ENCODE measurements at regions not wholly inside any gene's neighbourhood (a gene's known extent, or its start where the extent isn't known, plus 50 kb on each side); places are given as distances from the start of the nearest gene placed in this dataset.

DNA sequence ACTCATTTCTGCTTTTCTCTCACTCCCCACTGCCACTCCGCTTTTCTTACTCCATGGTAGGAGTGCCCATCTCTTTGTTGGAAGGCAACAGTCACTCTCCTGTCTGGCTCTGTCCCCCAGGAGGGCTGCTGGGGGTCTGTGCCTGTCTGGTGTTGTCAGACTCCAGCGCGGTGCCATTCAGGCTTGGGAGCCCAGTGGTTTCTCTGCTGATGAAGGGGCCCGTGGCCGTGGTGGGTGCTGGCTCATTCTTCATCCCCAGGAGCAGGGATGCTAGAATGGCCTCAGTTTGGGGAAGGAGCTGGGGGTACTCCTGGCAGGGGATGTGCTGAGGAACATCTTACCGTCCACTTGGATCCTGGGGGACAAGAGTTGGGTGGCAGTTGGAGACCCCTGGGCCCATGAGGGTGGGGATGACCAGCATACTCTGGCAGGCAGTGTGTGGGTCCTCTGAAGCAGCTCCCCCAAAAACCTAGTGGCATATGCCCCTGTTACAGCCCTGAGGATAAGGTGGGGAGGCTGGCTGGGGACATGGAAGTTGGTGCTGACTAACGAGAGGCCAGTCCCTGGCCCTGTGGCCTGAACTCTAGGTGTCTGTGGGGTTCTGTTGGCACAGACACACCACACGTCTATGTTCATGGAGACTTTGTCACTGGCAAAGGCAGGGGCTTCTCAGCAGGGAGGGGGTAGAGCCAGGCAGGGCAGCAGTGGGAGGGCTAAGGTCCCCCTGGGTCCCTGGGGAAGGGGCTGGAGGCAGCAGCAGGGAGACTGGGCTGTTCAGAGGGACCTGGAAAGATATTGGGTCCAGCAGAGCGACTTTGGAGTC lies 102.8 kb upstream of the RET start:
- DNase-seq: no peak

DNA sequence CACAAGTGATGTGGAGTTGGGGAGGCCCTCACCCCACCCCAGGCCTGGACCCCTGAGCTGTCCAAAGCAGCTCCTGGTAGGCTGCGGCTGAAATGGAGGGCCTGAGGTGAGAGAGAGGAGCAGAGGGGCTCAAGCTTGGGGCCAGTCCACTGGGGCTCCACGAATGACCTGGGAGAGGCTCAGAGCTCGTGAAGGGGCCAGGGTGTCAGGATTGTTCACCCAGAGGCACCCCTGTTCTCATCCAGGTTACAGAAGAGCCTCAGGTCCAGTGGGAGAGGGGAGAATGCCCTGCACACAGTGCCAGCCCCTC lies 102.2 kb upstream of the RET start:
- no peak for DNase-seq

DNA sequence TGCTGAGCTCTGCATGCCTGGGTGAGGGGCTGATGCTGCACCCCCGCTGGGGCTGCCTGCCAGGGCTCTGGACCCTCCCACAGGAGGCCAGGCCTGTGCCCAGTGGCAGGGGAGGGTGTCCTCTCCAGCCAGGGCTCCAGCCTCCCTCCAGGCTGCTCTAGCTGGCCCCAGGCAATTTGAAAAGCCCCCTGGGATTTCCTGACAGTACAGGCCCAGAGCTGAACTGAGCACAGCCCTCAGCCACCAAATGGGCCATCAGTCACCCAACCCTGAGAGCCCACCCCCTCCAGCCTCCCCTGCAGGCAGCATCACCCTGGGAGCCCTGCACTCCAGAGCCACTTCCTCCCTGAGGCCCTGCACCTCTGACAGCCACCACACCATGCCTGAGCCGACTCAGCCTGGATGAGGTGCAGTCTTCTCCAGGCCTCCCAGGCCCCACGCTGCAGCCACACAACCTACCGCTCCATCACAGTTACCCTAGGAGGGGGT lies 101.8 kb upstream of the RET start:
- no peak for DNase-seq

DNA sequence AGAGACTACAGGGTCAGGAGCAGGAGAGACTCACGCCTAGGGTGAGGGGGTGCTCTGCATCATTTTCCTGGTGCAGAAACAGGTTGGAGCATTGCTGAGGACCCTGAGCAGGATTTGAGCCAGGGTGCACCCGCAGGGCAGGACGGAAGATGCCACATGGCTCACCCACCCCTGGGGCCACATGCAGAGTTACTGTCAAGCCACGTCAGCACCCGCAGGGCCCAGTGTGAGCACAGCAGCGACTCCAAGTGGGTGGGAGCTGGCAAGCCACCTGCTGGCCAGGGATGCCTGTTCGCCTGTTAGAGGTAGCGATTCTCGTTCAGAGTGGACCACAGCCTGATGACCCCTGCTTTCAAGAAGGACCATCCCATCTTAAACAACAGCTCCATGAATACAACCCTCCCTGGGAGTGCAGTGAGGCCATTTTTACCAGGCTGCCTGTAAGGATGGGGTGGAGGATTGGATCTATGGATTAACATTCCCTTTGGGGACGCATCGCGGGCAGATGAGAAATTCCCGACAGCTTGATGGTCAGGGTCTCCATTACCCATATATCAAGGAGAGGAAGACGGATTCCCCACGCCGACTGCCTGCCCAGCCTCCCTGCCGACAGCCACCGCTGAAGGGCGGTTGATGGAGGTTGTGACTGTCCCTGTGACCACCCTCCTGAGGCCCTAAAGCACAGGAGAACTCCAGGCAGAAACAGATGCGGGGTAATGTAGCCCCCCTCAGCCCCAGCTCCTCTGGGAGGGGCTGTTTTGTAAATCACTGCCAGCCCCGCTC lies 101.1 kb upstream of the RET start:
- DNase-seq: no peak

DNA sequence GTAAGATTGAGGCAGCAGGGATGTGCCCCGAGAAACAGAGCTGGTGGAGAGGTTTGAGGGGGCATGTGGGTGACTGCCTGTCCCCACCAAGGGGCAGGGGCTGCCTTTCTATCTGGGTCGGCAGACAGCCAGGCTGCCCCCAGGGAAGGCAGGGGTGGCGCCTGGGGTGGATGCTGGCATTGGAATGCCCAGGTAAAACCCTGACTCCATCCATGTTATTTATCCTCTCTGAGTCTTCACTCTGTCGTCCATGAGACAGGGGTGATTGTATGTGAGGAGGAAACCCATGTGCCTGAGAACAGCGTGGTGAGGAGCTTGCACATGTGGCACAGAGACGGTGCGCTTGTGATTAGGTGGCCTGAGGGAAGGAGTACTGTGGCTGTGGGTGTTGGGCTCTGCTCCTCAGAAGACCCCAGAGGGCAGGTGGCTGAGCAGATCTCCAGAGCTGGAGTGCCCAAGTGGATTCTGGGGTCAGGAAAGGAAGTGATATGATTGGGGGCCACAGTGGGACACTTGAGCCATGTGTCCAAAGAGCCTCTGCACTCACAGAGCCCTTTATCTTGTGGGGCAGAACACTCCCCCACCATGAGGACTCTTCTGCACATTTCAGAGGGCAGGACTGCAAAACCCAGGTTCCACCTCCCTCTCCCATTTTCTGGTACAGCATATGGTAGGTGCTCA lies 100.4 kb upstream of the RET start:
- no peak for DNase-seq

DNA sequence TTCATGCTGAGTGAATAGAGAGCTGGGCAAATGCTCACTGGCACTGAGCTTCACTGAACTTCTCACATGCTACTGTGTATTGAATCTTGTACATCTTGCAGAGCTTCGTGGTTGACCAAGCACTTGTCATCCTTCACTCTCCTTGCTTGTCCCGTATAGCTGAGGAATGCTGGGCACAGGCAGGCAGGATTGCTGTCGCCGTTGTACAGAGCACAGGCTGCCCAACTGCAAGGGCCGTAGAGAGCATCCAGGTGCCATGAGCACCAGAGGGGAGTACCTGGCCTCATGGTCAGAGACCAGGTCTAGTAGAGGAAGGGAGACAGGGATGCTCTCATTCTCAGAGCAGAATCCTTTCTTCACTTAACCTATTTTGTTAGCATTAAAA lies 99.8 kb upstream of the RET start:
- DNase-seq: no peak

DNA sequence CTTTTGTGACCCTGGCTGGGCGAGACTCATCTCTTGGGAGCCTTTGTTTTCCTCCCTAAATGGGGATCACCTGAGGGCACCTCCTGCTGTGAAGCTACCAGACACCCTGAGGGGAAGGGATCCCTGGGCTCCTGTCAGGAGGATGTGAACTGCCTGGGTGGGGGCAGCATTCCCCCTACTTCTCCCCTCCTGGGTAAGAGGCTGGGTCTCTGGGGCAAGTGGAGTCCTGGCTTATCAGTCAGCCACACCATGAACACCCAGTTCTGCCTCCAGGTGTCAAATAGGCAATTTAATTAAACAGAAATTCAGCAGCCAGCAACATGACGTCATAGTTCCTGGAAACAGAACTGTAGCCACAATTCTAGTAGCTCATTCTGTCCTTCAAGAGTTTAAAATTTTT lies 97.7 kb upstream of the RET start:
- peak in 1 of 5 experiments; percentile 22 for DNase-seq

DNA sequence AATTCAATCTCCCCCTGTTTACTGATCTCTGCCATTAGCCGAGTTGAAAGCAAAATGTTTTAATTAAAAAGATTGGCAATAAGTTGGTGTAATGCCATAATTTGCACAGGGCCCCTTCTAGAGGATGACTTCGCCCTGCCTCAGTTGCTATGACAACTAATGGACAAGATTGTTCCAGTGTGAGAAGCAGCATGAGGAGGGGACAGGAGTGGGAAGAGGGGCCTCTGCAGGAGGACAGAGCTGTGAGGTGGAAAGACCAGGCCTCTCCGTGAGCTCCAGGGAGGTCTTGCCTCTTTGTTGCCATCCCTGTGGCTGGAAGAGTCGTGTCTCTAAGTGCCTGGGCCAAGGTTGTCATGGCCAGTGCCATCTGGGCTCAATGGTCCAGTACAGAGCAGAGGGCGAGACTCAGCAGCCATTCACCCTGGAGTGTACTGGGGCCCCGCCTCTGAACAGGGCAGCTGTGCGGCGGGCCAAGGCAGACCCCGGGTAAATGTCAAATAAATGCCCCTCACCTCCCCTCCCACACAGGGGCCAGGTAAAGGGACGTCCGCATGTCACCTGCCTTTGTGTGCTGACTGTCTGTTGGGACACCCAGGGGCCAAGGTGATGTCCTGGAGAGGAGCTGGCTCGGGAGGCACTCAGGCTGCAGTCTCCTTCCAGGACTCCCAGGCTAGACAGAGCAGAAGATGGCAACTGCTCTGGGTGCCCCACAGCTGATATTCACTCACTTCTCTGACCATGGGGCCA lies 97.0 kb upstream of the RET start:
- no peak for DNase-seq

DNA sequence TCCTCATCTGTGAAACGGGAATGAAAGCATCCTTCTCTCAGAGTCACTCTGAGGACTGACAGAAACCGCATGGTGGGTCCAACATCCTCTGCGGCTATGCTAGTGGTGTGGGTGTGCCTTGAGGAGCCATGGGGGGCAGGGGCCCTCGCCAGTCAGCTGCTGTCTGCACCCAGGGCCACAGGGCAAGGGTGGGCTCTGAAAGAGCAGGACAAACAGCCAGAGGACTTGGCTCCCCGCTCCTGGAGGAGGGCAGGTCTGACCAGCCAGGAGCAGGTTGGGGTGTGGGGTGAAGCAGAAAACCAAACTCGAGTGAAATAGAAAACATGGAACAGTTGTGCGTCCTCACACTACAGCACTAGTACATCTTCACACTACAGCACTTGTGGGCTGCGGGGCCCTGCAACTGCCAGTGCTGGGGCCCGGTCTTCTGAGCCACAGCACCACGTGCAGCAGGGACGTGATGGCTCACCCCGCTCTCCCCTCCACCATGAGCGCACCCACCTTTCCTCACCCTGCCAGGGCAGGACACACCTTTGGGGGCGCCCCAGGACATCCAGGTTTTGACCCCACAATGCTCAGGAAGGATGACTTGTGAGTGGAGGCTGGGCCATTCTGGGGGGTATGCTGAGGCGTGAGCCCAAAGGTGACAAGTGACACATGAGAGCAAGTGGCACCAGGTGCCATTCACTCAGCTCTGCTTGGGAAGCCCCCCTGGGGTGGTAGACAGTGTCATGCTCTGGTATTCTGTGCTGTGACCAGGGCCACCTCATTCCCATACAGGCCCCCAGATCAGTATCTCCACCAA lies 96.1 kb upstream of the RET start:
- DNase-seq: no peak

DNA sequence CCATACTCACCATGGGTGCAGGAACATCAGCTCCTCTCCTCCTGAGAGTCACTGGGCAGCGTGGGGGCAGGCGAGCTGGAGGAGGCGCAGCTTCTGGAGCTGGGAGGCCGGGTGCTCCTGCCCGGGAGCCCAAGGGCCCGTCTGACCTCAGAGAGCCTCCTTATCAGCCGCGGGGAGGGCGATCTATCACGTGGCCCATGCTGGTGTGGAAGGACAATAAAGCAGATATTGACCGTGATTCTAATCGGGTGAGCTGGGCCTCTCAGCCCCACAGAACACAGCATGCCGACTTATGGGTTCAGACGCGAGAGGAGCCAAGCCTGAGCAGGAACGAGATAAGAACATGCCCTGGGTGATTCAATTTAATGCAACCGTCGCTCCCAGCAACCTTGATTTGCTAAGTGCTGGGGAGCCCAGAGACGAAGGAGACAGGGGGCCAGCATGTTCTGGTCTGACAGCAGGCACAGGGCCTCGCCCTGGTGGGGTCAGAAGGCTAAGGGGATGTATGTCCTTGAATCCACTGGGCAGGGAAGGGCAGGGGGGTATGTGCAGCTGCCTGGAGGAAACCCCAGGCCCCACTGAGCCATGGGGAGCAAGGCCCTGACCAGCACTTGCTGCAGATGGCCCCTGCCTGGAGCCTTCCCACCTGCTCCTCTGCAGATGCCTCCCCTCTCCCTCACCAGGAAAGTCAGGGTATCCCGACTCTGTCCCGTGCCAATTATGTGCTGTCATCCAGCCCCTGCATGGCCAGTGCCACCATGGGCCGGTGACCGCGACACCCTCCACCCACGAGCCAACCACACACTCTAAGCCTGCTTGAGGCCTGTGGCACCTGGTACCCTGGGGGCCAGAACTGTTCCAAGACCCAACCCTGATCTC lies 95.3 kb upstream of the RET start:
- no peak for DNase-seq

DNA sequence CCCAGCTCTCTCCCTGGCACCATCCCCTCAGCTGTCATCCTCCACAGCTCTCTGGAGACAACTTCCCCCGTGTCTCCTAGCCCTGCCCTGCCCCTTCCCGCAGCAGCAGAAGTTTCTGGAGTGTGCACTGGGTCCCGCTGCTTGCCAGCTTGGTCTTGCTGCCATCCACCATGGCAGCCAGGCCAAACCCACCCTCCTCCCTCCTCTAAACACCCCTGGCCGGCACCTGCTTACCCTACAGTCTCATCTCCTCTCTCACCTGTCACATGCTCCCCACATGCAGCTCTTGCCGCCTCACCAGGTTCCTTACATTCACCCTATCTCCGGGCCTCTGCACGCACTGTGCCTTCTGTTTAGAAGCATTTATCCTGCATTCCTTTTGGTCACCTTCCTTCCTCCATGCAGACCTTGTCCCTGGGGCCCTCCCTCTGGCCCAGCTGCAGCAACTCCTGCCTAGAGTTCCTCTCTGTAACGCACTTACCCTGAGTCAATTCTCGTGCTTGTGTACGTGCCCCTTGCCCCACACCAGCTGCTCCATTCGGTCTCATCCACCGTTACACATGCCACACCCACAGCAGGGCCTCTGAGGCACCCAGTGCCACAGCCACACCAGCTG lies 93.9 kb upstream of the RET start:
- DNase-seq: no peak

DNA sequence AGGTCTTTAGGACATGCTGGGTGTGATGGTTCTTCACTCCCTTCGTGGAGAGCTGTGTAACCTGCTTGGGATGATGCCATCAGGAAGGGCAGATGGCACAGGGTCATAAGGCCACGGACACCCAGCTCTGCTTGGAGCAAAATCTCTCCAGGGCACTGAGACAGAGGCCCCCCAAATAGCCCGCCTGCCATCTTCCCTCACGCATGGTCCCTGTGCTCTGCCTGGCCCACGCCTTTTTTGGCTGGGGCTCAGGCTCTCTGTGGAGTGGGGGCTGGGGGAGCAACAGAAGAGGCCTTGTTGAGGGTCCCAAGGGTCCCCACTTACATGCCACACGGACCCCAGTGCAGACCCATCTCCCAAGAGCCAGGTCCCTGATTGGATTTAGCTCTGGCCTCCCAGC lies 93.3 kb upstream of the RET start:
- DNase-seq: no peak

DNA sequence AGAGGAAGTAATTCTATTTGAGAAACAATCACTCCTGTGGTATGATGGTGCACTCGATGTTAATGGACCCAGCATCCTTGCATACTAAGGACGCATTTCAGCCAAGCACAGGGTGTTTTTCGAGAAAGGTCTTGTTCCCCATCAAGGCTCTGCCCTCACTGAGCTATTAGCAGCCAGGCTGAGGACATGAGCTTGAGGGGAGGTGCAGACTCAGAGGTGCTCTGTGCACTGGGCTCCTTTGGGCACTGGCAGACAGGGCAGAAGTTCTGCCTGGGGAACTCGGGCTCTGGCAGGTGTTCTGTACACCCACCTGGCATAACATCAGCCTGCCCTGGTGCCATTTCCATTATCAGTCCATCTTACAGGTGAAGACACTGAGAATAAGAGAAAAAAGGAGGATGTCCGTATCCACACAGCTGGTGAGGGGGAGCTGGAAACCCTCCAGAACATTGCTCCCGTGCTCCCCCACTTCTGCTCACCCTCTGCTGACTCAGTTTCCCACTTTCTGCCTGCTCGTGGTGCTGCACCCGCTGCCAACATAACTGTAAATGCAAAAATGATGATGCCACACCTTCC lies 92.7 kb upstream of the RET start:
- no peak for DNase-seq

DNA sequence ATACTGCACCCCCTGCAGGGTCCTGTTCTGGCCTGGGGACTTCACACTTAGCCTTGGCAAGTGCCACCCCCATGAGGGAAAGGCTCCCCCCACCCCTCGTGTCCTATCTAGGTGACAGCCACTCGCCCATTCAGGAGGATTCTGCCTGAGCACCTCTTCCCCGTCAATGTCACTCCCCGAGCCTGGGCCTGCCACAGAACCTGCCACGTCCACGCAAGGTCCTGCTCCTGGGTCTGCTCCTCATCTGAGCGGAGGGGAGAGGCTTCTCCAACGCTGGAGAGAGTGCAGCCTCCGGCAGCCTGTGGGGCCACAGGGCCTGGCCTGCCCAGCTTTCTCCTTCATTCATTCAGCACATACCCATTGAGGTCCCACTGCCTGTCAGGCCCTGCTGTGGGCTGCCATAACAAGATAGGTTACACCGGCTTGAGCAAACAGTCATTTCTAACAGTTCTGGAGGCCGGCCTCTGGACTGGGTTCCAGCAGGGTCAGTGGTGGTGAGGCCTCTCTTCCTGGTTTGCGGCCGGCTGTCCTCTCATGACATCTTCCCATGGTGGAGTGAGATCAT lies 92.0 kb upstream of the RET start:
- DNase-seq: no peak

DNA sequence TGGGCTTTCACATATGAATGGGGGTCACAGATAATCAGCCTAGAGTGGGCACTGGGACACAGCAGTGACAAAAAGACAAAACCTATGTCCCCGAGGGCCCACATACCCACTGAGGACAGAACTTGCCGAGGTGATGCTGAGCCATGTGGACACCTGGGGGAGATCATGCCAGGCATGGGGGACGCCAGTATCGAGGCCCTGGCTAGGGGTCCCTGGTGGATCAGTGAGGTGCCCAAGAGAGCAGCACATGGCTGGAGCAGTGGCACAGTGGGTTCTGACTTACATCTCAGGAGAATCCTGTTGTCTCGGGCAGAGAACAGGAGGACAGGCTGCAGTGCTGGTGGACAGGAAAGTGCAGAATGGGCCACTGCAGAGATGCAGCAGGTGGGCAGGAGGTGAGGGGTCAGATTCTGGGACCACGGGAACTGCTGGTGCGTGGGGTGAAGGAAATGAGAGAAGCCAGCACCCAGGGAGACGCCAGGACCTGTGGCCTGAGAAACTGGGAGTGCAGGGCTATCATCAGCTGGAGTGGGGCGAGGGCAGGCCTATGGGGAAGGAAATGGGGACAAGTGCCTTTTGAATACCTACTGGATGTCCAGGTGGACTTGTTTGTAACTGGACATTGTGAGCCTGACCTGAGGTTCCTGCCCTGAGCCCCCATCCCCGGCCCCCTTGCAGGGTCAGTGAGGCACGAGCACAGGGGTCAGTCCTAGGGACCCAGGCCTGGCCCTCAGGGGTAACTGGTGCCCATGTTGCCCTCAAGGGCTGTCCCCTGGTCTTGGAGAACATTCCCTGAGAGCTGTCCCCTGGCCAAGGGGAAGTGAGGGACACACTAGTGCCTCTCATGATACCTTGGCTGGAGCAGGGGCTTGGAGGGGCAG lies 91.2 kb upstream of the RET start:
- no peak for DNase-seq

DNA sequence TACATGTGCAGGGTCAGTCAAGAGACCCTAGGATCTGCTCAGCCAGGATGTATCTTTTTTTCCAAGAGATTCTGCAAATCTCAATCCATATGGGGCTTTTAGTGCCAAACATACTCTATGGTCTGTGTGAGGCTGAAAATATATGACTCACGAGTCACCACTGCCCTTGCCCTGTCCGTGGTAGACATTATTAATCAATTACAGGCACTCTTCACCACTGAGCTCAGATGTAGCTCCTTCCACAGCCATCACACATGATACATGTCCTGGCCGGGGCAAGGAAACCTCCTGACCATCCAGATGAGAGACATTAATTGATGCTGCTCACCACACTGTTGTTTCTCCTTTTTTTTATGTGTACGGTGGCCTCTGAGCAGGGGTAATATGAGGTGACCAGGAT lies 90.2 kb upstream of the RET start:
- no peak for DNase-seq

DNA sequence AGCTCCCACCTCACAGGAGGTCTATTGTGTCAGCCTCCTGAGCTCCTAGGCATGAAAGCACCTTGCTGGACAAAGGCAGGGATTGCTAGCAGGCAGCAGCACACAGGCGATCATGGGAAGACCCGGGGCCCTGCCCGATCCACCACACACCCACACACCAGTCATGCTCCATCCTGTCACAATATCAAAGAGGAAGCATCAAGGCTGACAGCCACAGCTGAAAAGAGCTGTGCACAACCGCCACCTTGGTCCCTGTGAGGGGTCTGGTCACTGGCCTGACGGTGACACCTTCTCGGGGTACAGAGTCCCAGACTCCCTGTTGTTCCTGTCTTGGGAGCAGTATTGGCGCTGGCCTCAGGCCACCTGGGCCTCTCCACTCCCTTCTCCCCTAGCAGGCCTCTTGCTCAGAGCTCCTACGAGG lies 89.7 kb upstream of the RET start:
- no peak for DNase-seq

DNA sequence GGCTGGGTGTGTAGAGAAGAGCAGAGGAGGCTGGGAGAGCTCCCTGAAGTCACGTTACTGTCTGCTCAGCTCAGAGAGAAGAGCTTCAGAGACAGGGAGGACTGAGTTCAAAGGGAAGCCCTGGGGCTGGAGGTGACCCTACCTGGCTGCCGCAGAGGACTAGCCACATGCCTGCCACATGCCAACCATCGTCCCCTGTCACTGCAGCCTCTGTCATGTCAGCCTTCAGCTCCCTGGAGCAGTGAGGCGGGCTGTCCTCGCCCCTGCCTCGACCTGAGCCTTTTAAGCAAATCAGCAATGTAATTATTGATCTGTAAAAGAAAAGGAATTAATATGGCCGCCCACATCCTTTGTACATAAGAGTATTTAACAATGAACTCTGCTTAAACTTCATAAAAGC lies 89.3 kb upstream of the RET start:
- no peak for DNase-seq

DNA sequence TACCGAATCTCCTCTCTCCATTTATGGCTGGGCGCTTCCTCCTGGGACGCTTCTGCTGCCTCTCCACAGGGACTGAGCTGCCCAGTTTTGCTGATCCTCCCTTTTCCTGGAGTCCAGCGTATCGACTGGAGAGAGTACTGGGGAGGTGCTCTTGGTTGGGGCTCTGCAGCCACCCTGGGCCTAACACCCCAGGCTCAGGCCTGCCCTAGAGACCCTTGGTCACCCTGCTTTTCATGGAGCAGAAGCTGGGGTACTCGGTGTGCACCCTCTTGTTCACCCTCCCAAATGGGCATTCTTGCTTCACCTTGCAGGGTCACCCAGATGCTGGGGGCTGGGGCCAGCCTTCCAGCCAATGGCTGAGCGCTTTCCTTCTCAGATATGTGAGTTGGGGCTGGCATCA lies 88.8 kb upstream of the RET start:
- no peak for DNase-seq

Data from T-helper 2 cell (primary cell).